GM12878 (cell line): ENCODE measurements at regions not wholly inside any gene's neighbourhood (a gene's known extent, or its start where the extent isn't known, plus 50 kb on each side); places are given as distances from the start of the nearest gene placed in this dataset.

Source experiments
- ATAC-seq: fragments of 200-7000 bp; cut with Tn5 transposase; 3 replicates; pipeline ENCODE4 v1.9.1; 2020; ENCODE audit warnings: mild to moderate bottlenecking, moderate library complexity
- BruUV-seq: library from RNA; stranded (reverse); fragments of 400-500 nt; replicated peaks from 2 replicates; lab custom pipeline; 2021; lab: Mats Ljungman, UMichigan
- CTCF ChIA-PET: fragments of 300-600 bp; sonication (Branson Sonifier 250); formaldehyde crosslinking; extraction: SDS; loops from one replicate; lab custom pipeline; 2021; ENCODE audit warnings: inconsistent platforms; lab: Yijun Ruan, JAX
- POLR2A ChIA-PET: fragments of 350-600 bp; formaldehyde crosslinking; extraction: SDS; loops from one replicate; lab custom pipeline; 2021; ENCODE audit warnings: inconsistent platforms; lab: Charles Lee
- RAD21 ChIA-PET: fragments of 300-600 bp; sonication (Branson Sonifier 250); formaldehyde crosslinking; loops from one replicate; lab custom pipeline; 2023; ENCODE audit warnings: antibody characterized with exemption; ENCODE audit not compliant: unreplicated experiment; lab: Charles Lee
- SMC1A ChIA-PET: fragments of 300-600 bp; sonication (Branson Sonifier 250); formaldehyde crosslinking; loops from one replicate; lab custom pipeline; 2023; ENCODE audit not compliant: unreplicated experiment, uncharacterized antibody; lab: Charles Lee
- DNase-seq: peaks from one replicate; pipeline ENCODE4 v3.0.0-alpha.2; 2011; ENCODE audit warnings: low read depth, low spot score
- FAIRE-seq: peaks from 3 replicates; lab custom pipeline; 2011; peaks lifted over from hg19 to GRCh38; lab: Jason Lieb, UNC
- H2AFZ ChIP-seq: 2 replicates; pipeline ENCODE4 v1.6.0; 2011; ENCODE audit warnings: low read depth, low read length, control low read depth; ENCODE audit not compliant: control insufficient read depth
- H3K27ac ChIP-seq: 2 replicates; pipeline ENCODE4 v1.5.1; 2011; ENCODE audit warnings: control low read depth; ENCODE audit not compliant: control insufficient read depth, insufficient read depth
- H3K27me3 ChIP-seq, 2 experiments: replicated peaks in 1 of 2; 2 replicates each; pipeline versions ENCODE4 v1.6.0 to v1.6.1; 2011; ENCODE audit warnings: low read length in 1 of 2; ENCODE audit not compliant: control insufficient read depth in 2 of 2, insufficient read depth in 2 of 2
- H3K36me3 ChIP-seq, 2 experiments: 2 replicates each; pipeline ENCODE4 v1.5.1; 2011; ENCODE audit warnings: low read length in 1 of 2; ENCODE audit not compliant: control insufficient read depth in 2 of 2, insufficient read depth in 2 of 2
- H3K4me1 ChIP-seq: 2 replicates; pipeline ENCODE4 v1.6.1; 2011; ENCODE audit warnings: mild to moderate bottlenecking, low read length, moderate library complexity, mixed read lengths; ENCODE audit not compliant: control insufficient read depth, insufficient read depth
- H3K4me2 ChIP-seq: 2 replicates; pipeline ENCODE4 v1.6.0; 2011; ENCODE audit warnings: control low read depth; ENCODE audit not compliant: control insufficient read depth, insufficient read depth
- H3K4me3 ChIP-seq: fragments of 200-600 bp; sonication (generic); 2 replicates; pipeline ENCODE4 v1.5.1; 2016
- H3K79me2 ChIP-seq: 2 replicates; pipeline ENCODE4 v1.6.0; 2011; ENCODE audit warnings: low read length; ENCODE audit not compliant: control insufficient read depth, insufficient read depth
- H3K9ac ChIP-seq: 2 replicates; pipeline ENCODE4 v1.8.0; 2011; ENCODE audit warnings: low read length, control low read depth, mixed read lengths; ENCODE audit not compliant: control insufficient read depth, insufficient read depth
- H3K9me3 ChIP-seq: replicated peaks from 3 replicates; pipeline ENCODE4 v1.5.1; 2011; ENCODE audit warnings: mild to moderate bottlenecking, low read length; ENCODE audit not compliant: control insufficient read depth, insufficient read depth
- H4K20me1 ChIP-seq: 2 replicates; pipeline ENCODE4 v1.6.0; 2011; ENCODE audit not compliant: control insufficient read depth, insufficient read depth
- BCL11A ChIP-seq: IDR thresholded peaks from 2 replicates; pipeline ENCODE4 v1.6.1; 2011; ENCODE audit warnings: low read depth, low read length
- BMI1 ChIP-seq: fragments of 450-650 bp; IDR thresholded peaks from 2 replicates; pipeline ENCODE4 v1.6.1; 2016; ENCODE audit warnings: mild to moderate bottlenecking, moderate library complexity, borderline replicate concordance
- CEBPB ChIP-seq, 2 experiments: fragments of 150-350 bp in 1 of 2; IDR thresholded peaks; 2 replicates each; pipeline ENCODE4 v1.6.1; 2012 to 2014; ENCODE audit warnings: low read depth in 2 of 2, low read length in 2 of 2, borderline replicate concordance in 1 of 2, inconsistent platforms in 1 of 2
- ETV6 ChIP-seq, 2 experiments: fragments of 450-650 bp in 1 of 2; IDR thresholded peaks in 1 of 2; conservative IDR thresholded peaks in 1 of 2; 2 replicates each; pipeline ENCODE4 v1.6.1; 2014; ENCODE audit warnings: antibody characterized with exemption in 1 of 2, borderline replicate concordance in 1 of 2, low read depth in 1 of 2, mild to moderate bottlenecking in 1 of 2, moderate library complexity in 1 of 2
- FOXK2 ChIP-seq: fragments of 450-650 bp; IDR thresholded peaks from 2 replicates; pipeline ENCODE4 v1.6.1; 2017; ENCODE audit warnings: mild to moderate bottlenecking, moderate library complexity
- RBBP5 ChIP-seq: fragments of 200-600 bp; sonication (generic); conservative IDR thresholded peaks from 2 replicates; pipeline ENCODE4 v1.6.1; 2016
- SPI1 ChIP-seq: IDR thresholded peaks from 2 replicates; pipeline ENCODE4 v1.6.1; 2011; ENCODE audit warnings: low read depth, mild to moderate bottlenecking, low read length, moderate library complexity, borderline replicate concordance; ENCODE audit not compliant: insufficient read depth
- STAT1 ChIP-seq: fragments of 450-650 bp; conservative IDR thresholded peaks from 2 replicates; pipeline ENCODE4 v1.6.1; 2014; ENCODE audit warnings: antibody characterized with exemption, mild to moderate bottlenecking
- ZSCAN29 ChIP-seq: fragments of 450-650 bp; IDR thresholded peaks from 2 replicates; pipeline ENCODE4 v1.6.1; 2017; ENCODE audit warnings: mild to moderate bottlenecking, moderate library complexity
- WGBS: methylation state at CpG from one replicate; pipeline ENCODE4 v1.1.6; 2016; ENCODE audit warnings: low lambda C conversion rate; ENCODE audit not compliant: insufficient replicate concordance, insufficient coverage; ENCODE audit errors: missing lambda C conversion rate; 5-methylcytosine and 5-hydroxymethylcytosine counted together
- in situ Hi-C: fragments of 300-500 bp; cut with MboI; formaldehyde crosslinking; loops from 9 replicates; pipeline ENCODE4 v1.14.3; 2018; ENCODE audit warnings: mixed read lengths
- intact Hi-C: fragments of 100-400 bp; cut with micrococcal nuclease; formaldehyde crosslinking; loops from one replicate; pipeline ENCODE4 v1.14.2; 2022; ENCODE audit not compliant: unreplicated experiment
- TF ChIP-seq, protein P1 (sequence below): fragments of 450-650 bp; IDR thresholded peaks from 2 replicates; pipeline ENCODE4 v1.6.1; 2017; ENCODE audit warnings: borderline replicate concordance
- TF ChIP-seq, protein P2 (sequence below): fragments of 450-650 bp; IDR thresholded peaks from 2 replicates; pipeline ENCODE4 v1.6.1; 2017; ENCODE audit warnings: mild to moderate bottlenecking
- TF ChIP-seq, protein P3 (sequence below), 3 experiments: IDR thresholded peaks in 2 of 3; conservative IDR thresholded peaks in 1 of 3; 2 replicates each; pipeline ENCODE4 v1.5.1; 2011; ENCODE audit warnings: low read depth in 3 of 3, low read length in 3 of 3, mild to moderate bottlenecking in 3 of 3, control low read depth in 2 of 3, moderate library complexity in 2 of 3, inconsistent platforms in 1 of 3, mixed read lengths in 1 of 3; ENCODE audit not compliant: control insufficient read depth in 2 of 3, insufficient read depth in 1 of 3; ENCODE audit errors: extremely low read depth in 1 of 3
- TF ChIP-seq, protein P4 (sequence below): IDR thresholded peaks from 2 replicates; pipeline ENCODE4 v1.6.1; 2012; ENCODE audit warnings: low read depth, low read length, improper control_type of control experiment

DNA sequence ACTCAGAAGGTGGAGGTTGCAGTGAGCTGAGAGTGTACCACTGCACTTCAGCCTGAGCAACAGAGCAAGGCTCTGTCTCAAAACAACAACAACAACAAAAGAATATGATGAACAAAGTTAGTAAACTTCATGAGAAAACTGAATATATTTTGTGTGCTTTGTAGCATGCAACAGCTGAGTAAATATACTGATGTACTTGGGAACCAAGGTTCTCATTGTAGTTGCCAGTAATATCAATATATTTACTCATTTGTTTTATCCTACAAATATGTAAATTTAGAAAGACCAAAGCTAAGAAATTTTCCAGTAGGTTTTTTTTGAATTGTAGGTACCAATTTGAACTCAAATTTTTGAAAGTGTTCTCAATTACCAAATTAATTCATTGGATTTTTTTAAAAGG, 127.2 kb downstream of the IPO8 start (continued):
- TF ChIP-seq, protein P1, sequence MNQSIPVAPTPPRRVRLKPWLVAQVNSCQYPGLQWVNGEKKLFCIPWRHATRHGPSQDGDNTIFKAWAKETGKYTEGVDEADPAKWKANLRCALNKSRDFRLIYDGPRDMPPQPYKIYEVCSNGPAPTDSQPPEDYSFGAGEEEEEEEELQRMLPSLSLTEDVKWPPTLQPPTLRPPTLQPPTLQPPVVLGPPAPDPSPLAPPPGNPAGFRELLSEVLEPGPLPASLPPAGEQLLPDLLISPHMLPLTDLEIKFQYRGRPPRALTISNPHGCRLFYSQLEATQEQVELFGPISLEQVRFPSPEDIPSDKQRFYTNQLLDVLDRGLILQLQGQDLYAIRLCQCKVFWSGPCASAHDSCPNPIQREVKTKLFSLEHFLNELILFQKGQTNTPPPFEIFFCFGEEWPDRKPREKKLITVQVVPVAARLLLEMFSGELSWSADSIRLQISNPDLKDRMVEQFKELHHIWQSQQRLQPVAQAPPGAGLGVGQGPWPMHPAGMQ: no peak
- TF ChIP-seq STAT1 (no peak), BCL11A (no peak)
- TF ChIP-seq, all 136 proteins: peak for 0

DNA sequence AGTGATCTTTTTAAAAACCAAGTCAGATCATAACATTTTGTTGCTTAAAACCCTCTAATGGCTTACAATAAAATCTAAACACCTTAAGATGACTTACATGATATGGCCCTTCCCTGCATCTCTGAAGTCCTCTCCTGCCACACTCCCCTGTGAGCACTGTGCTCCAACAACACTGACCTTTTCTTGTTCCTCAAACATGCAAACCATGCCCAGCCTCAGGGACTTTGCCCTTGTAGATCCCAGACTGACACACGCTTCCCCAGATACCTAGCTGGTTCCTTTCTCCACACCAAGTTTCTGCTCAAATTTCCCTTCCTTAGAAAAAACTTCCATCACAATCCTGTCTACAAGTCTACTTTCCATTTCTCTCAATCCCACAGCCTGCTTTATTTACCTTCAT, 128.6 kb downstream of the IPO8 start:
- FAIRE-seq (no peak), DNase-seq (no peak), ATAC-seq (no peak)
- in situ Hi-C loops: no loop called here
- ChIA-PET CTCF (no interaction called here), SMC1A (no interaction called here), RAD21 (no interaction called here), POLR2A (no interaction called here)
- Histone ChIP-seq H3K79me2 (no peaks in the 10 kb centered on the region), H3K4me3 (no peak overlapping the region), H3K4me1 (no peaks in the 10 kb centered on the region), H3K36me3 (no peaks in the 10 kb centered on the region), H3K9ac (no peak overlapping the region), H3K4me2 (no peak overlapping the region), H3K27me3 (no peaks in the 10 kb centered on the region), H3K27ac (no peak overlapping the region), H4K20me1 (no peaks in the 10 kb centered on the region), H3K9me3 (no peaks in the 10 kb centered on the region), H2AFZ (no peak overlapping the region)
- WGBS: 8% methylated on average over 1 of the region's 1 CpG
- intact Hi-C loops: no loop called here
- TF ChIP-seq RBBP5 (no peak), SPI1 (no peak), FOXK2 (no peak), ETV6 (conservative IDR thresholded peaks at IDR 0.05 in 1 of 2, IDR thresholded peaks at IDR 0.05 in 1 of 2; ENCODE audit: borderline replicate concordance in 1 of 2, low read depth in 1 of 2) (no peak), BMI1 (no peak), CEBPB (IDR thresholded peaks at IDR 0.05; ENCODE audit: borderline replicate concordance in 1 of 2, low read depth in 2 of 2, low read length in 2 of 2) (no peak), ZSCAN29 (no peak)
- TF ChIP-seq, protein P2, sequence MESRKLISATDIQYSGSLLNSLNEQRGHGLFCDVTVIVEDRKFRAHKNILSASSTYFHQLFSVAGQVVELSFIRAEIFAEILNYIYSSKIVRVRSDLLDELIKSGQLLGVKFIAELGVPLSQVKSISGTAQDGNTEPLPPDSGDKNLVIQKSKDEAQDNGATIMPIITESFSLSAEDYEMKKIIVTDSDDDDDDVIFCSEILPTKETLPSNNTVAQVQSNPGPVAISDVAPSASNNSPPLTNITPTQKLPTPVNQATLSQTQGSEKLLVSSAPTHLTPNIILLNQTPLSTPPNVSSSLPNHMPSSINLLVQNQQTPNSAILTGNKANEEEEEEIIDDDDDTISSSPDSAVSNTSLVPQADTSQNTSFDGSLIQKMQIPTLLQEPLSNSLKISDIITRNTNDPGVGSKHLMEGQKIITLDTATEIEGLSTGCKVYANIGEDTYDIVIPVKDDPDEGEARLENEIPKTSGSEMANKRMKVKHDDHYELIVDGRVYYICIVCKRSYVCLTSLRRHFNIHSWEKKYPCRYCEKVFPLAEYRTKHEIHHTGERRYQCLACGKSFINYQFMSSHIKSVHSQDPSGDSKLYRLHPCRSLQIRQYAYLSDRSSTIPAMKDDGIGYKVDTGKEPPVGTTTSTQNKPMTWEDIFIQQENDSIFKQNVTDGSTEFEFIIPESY: no peak
- TF ChIP-seq, protein P3, sequence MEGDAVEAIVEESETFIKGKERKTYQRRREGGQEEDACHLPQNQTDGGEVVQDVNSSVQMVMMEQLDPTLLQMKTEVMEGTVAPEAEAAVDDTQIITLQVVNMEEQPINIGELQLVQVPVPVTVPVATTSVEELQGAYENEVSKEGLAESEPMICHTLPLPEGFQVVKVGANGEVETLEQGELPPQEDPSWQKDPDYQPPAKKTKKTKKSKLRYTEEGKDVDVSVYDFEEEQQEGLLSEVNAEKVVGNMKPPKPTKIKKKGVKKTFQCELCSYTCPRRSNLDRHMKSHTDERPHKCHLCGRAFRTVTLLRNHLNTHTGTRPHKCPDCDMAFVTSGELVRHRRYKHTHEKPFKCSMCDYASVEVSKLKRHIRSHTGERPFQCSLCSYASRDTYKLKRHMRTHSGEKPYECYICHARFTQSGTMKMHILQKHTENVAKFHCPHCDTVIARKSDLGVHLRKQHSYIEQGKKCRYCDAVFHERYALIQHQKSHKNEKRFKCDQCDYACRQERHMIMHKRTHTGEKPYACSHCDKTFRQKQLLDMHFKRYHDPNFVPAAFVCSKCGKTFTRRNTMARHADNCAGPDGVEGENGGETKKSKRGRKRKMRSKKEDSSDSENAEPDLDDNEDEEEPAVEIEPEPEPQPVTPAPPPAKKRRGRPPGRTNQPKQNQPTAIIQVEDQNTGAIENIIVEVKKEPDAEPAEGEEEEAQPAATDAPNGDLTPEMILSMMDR (IDR thresholded peaks at IDR 0.05 in 2 of 3, conservative IDR thresholded peaks at IDR 0.05 in 1 of 3; ENCODE audit: control insufficient read depth in 2 of 3, extremely low read depth in 1 of 3, insufficient read depth in 1 of 3, low read depth in 3 of 3, low read length in 3 of 3): no peak
- TF ChIP-seq, protein P4, sequence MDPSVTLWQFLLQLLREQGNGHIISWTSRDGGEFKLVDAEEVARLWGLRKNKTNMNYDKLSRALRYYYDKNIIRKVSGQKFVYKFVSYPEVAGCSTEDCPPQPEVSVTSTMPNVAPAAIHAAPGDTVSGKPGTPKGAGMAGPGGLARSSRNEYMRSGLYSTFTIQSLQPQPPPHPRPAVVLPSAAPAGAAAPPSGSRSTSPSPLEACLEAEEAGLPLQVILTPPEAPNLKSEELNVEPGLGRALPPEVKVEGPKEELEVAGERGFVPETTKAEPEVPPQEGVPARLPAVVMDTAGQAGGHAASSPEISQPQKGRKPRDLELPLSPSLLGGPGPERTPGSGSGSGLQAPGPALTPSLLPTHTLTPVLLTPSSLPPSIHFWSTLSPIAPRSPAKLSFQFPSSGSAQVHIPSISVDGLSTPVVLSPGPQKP: no peak
- no TSS peak for BruUV-seq
